Ascending aorta (tissue), 2 donors: ENCODE measurements at regions not wholly inside any gene's neighbourhood (a gene's known extent, or its start where the extent isn't known, plus 50 kb on each side); places are given as distances from the start of the nearest gene placed in this dataset.

Experiments used
- DNase-seq, 2 donors: peaks; one replicate each; pipeline ENCODE4 v3.0.0-alpha.2; 2019; ENCODE audit warnings: low spot score in 2 of 2
- H3K27ac ChIP-seq, 2 donors: fragments of 200-600 bp; sonication (generic); one replicate each; pipeline ENCODE4 v1.5.1; 2016 to 2017; ENCODE audit warnings: mild to moderate bottlenecking in 1 of 2
- H3K27me3 ChIP-seq: fragments of 200-600 bp; sonication (generic); one replicate; pipeline ENCODE4 v1.5.1; 2017
- H3K36me3 ChIP-seq, 2 donors: fragments of 200-600 bp; sonication (generic); one replicate each; pipeline ENCODE4 v1.5.1; 2016
- H3K4me1 ChIP-seq, 2 donors: fragments of 200-600 bp; sonication (generic); one replicate each; pipeline ENCODE4 v1.5.1; 2016 to 2017; ENCODE audit warnings: mild to moderate bottlenecking in 1 of 2
- H3K4me3 ChIP-seq, 2 donors: fragments of 200-600 bp; sonication (generic); one replicate each; pipeline ENCODE4 v1.5.1; 2016 to 2017; ENCODE audit warnings: mild to moderate bottlenecking in 1 of 2
- H3K9me3 ChIP-seq, 2 donors: fragments of 200-600 bp; sonication (generic); one replicate each; pipeline ENCODE4 v1.5.1; 2016
- intact Hi-C: fragments of 100-400 bp; cut with DNase I; formaldehyde crosslinking; loops from one replicate; pipeline ENCODE4 v1.15.1; 2023
- TF ChIP-seq, protein P1 (sequence below), 3 experiments: fragments of 200-600 bp in 2 of 3; fragments of 450-650 bp in 1 of 3; sonication (generic) in 2 of 3; IDR thresholded peaks; one replicate each; pipeline ENCODE4 v1.5.1; 2016 to 2019; ENCODE audit warnings: antibody characterized with exemption in 3 of 3, mild to moderate bottlenecking in 1 of 3, moderate library complexity in 1 of 3

DNA sequence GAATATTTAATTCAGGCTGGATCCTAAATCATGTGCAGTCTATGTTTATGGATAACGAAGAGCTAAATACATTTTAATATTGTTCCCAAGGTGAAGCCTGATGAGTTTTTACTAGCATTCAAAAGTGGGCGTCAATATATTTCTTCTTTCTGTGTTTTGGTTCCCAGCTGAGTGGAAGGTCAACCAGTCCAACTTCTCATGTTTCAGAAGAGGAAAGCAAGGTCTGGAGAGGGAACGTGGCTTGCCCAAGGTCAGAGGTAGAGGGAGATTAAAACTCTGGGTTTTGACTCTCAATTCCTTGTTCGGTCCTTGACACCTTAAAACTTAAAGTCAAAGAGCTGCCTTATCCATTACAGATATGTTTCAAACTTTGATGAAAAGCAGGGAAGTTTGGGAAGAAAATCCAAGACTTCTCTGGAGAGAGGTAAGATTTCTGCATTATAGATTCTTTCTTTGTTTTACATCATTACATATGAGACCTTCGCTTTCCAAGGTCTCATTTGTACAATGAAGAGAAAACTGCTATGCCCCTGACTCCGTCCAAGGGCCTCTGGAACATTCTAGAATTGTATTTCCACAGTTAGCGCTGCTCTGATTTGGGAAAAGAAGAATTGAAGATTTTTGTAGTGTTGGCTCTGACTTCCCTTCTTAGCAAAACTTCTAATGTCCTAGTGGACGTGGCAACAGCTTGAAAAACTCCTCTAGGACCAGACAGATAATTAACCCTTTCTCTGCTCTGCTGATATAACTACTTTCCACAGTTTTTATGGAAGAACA is 57.7 kb upstream of the HES1 start:
- Histone ChIP-seq H3K27me3 (no peaks in the 10 kb centered on the region), H3K4me3 (no peak overlapping the region), H3K27ac (no peak overlapping the region), H3K4me1 (no peaks in the 10 kb centered on the region), H3K36me3 (no peaks in the 10 kb centered on the region), H3K9me3 (no peaks in the 10 kb centered on the region)
- TF ChIP-seq, protein P1, sequence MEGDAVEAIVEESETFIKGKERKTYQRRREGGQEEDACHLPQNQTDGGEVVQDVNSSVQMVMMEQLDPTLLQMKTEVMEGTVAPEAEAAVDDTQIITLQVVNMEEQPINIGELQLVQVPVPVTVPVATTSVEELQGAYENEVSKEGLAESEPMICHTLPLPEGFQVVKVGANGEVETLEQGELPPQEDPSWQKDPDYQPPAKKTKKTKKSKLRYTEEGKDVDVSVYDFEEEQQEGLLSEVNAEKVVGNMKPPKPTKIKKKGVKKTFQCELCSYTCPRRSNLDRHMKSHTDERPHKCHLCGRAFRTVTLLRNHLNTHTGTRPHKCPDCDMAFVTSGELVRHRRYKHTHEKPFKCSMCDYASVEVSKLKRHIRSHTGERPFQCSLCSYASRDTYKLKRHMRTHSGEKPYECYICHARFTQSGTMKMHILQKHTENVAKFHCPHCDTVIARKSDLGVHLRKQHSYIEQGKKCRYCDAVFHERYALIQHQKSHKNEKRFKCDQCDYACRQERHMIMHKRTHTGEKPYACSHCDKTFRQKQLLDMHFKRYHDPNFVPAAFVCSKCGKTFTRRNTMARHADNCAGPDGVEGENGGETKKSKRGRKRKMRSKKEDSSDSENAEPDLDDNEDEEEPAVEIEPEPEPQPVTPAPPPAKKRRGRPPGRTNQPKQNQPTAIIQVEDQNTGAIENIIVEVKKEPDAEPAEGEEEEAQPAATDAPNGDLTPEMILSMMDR (IDR thresholded peaks at IDR 0.05) = no peak
- DNase-seq = no peak
- intact Hi-C loops = loop anchor here (10.0 kb wide), 1 partner anchor 1467 kb away; the partner anchor contains the start of gene PPP1R2

DNA sequence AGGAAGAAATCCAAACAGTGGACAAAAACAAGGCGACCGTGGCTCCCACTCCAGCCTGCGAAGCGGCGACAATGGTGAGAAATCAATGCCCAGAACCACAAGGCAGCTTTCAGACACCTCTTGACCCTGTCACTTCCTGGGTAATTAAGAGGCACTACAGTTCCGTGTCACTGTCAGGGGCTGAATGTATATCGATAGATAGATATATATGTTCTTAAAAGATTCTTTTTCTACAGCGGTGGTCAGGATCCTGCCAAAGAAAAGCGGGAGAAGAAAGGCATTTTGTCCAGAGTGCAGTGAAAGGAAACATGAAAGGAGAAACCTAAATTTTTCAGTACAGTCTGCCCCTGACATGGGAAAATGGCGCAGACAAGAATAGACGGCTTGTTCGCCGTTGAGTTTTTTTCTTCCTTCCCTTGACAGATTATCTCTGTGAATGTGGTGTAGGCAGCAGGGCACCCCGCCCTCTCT is 56.2 kb upstream of the HES1 start:
- intact Hi-C loops = loop anchor here (10.0 kb wide), 1 partner anchor 1465 kb away; the partner anchor contains the start of gene PPP1R2
- no peak for DNase-seq
- Histone ChIP-seq H3K27ac (no peak overlapping the region), H3K9me3 (no peaks in the 10 kb centered on the region), H3K4me1 (no peaks in the 10 kb centered on the region), H3K36me3 (no peaks in the 10 kb centered on the region), H3K27me3 (no peaks in the 10 kb centered on the region), H3K4me3 (no peak overlapping the region)
- TF ChIP-seq, protein P1 (IDR thresholded peaks at IDR 0.05) = no peak

DNA sequence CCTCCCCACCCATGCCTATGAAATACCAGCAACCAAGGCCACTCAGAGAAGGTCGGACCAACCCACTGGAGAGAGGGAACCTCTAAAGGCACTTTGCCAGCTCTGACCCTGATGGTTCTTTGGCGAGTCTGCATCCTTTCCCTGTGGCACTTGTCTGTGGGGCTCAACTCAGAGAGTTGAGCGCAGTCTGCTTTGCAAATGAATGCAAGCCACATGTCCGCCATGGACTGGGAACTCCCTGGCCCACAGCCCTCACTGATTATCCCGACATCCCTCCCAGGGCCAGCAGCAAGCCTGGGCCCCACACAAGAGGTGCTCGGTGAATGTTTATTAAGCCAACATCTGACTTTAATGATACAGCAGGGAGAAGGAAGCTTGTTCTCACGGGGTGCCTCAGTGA is 55.5 kb upstream of the HES1 start:
- TF ChIP-seq, protein P1 (IDR thresholded peaks at IDR 0.05) = no peak
- H3K27me3 ChIP-seq = no peaks in the 10 kb centered on the region
- DNase-seq = no peak
- H3K9me3 ChIP-seq = no peaks in the 10 kb centered on the region
- H3K36me3 ChIP-seq = no peaks in the 10 kb centered on the region
- H3K27ac ChIP-seq = no peak overlapping the region
- intact Hi-C loops = no loop called here
- no peak overlapping the region for H3K4me3 ChIP-seq
- no peaks in the 10 kb centered on the region for H3K4me1 ChIP-seq

DNA sequence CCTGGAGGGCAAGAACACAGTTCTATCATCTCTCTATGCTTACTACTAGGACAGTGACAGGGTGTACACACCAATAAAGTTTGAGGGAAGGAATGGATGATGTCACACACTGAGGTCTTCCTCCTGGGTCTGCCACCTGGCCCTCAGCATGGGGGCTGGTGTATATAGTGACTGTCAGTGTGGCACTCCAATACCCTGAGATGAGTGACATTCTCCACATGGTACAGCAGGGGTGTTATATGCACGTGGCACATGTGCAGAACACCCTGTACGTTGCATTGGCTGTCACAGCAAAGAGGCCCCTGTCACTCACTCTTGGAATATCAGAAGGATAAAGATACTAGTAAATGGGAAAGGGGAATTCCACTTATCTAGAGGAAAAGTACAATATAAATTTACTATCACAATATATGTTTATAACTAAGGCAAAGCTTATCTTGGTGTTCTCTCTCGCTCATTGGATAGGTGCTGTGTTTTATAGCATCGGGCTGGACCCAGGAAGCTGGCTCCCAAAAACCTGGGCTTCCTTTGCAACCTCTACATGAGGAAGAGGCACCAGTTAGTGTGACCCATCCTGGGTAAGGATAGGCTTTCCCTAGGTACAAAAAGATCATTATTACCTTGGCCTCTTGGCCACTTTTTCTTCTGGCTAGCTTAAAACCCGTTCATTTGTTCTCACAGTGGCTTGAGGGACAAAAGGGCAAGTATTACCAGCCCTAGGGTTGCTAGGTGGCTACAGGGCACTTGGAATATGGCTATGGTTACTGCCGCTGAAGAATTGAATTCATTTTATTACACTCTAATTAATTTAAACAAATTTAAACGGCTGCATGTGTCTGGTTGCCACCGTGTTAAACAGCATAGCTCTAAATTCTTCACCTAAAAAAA is 54.8 kb upstream of the HES1 start:
- no peaks in the 10 kb centered on the region for H3K36me3 ChIP-seq
- TF ChIP-seq, protein P1 (IDR thresholded peaks at IDR 0.05) = no peak
- peaks cover under 1 to 2% of the 10 kb centered on the region in 2 donors for H3K4me1 ChIP-seq
- no peak for DNase-seq
- no peak overlapping the region for H3K27ac ChIP-seq
- H3K27me3 ChIP-seq = no peaks in the 10 kb centered on the region
- no peaks in the 10 kb centered on the region for H3K9me3 ChIP-seq
- no peak overlapping the region for H3K4me3 ChIP-seq
- intact Hi-C loops = no loop called here

DNA sequence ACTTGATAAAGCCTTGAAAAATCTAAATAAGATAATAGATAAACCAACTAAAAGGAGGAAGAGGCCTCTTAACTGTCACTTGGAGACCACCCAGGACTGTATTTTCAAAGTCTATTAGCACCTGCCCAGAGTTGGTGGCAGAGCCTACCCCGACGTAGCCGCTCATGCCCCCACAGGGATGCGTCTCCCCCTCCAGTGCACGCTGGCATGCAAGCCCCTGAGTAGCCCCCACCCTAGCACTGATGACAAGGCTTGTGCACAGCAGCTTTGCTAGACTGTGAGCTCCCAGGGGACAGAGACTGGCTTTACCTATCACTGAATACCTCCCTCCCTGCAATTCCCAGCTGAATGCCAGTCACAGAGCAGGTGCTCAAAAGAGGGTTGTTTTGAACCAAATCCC is 54.1 kb upstream of the HES1 start:
- Histone ChIP-seq H3K4me3 (no peak overlapping the region), H3K9me3 (no peaks in the 10 kb centered on the region), H3K27ac (no peak overlapping the region), H3K36me3 (no peaks in the 10 kb centered on the region), H3K4me1 (peaks cover 7 to 8% of the 10 kb centered on the region in 2 donors), H3K27me3 (no peaks in the 10 kb centered on the region)
- no peak for DNase-seq
- TF ChIP-seq, protein P1 (IDR thresholded peaks at IDR 0.05) = no peak
- intact Hi-C loops = no loop called here
